ENCODE measurements at regions not wholly inside any gene's neighbourhood (a gene's known extent, or its start where the extent isn't known, plus 50 kb on each side); places are given as distances from the start of the nearest gene placed in this dataset.

DNA sequence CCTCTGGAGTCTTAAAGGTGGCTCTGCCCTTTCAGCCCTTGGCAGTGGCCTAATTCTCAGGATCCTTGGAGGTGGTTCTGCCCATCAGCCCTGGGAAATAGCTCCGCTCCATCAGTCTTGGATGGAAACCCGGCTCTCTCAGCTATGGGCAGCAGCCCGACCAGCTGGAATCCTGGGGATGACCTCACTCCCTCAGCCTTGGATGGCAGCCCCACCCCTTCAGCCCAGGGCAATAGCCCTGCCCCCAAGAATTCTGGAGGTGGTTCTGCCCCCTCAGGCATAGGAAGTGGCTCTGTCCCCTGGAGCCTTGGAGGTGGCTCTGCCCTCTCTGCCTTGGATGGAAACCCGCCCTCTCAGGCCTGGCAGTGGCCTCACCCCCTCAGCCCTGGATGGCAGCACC, 127.7 kb downstream of the RBMX2 start:
- H3K4me3 ChIP-seq (ENCODE audit: low read depth in 1 of 3, low read length in 3 of 3), result no peak overlapping the region
- no peaks in the 10 kb centered on the region for H3K9me3 ChIP-seq (ENCODE audit: control insufficient read depth in 4 of 4, low read length in 3 of 4)
- DNase-seq (ENCODE audit: low spot score), result no peak
- TF ChIP-seq JUND (IDR thresholded peaks at IDR 0.05), result no peak
- no peak for TF ChIP-seq RAD21 (IDR thresholded peaks at IDR 0.05)
- no peak for TF ChIP-seq FOXA2 (IDR thresholded peaks at IDR 0.05)
- no peak for TF ChIP-seq HNF4G (IDR thresholded peaks at IDR 0.05)
- TF ChIP-seq, protein P1, sequence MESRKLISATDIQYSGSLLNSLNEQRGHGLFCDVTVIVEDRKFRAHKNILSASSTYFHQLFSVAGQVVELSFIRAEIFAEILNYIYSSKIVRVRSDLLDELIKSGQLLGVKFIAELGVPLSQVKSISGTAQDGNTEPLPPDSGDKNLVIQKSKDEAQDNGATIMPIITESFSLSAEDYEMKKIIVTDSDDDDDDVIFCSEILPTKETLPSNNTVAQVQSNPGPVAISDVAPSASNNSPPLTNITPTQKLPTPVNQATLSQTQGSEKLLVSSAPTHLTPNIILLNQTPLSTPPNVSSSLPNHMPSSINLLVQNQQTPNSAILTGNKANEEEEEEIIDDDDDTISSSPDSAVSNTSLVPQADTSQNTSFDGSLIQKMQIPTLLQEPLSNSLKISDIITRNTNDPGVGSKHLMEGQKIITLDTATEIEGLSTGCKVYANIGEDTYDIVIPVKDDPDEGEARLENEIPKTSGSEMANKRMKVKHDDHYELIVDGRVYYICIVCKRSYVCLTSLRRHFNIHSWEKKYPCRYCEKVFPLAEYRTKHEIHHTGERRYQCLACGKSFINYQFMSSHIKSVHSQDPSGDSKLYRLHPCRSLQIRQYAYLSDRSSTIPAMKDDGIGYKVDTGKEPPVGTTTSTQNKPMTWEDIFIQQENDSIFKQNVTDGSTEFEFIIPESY (IDR thresholded peaks at IDR 0.05), result no peak
- no peak for TF ChIP-seq FOXA1 (IDR thresholded peaks at IDR 0.05)
- no peak for TF ChIP-seq EGR1 (IDR thresholded peaks at IDR 0.05; ENCODE audit: low read depth in 2 of 2)
- TF ChIP-seq, protein P2, sequence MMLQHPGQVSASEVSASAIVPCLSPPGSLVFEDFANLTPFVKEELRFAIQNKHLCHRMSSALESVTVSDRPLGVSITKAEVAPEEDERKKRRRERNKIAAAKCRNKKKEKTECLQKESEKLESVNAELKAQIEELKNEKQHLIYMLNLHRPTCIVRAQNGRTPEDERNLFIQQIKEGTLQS (IDR thresholded peaks at IDR 0.05), result no peak
- no peak for TF ChIP-seq NR2F2 (IDR thresholded peaks at IDR 0.05)
- TF ChIP-seq HNF4A (conservative IDR thresholded peaks at IDR 0.05), result no peak
- no peak for TF ChIP-seq TAF1 (conservative IDR thresholded peaks at IDR 0.05)
- no peak for TF ChIP-seq YY1 (IDR thresholded peaks at IDR 0.05)
- no peak for TF ChIP-seq SP1 (IDR thresholded peaks at IDR 0.05)
- no peak for TF ChIP-seq RXRA (IDR thresholded peaks at IDR 0.05)
- TF ChIP-seq, protein P3, sequence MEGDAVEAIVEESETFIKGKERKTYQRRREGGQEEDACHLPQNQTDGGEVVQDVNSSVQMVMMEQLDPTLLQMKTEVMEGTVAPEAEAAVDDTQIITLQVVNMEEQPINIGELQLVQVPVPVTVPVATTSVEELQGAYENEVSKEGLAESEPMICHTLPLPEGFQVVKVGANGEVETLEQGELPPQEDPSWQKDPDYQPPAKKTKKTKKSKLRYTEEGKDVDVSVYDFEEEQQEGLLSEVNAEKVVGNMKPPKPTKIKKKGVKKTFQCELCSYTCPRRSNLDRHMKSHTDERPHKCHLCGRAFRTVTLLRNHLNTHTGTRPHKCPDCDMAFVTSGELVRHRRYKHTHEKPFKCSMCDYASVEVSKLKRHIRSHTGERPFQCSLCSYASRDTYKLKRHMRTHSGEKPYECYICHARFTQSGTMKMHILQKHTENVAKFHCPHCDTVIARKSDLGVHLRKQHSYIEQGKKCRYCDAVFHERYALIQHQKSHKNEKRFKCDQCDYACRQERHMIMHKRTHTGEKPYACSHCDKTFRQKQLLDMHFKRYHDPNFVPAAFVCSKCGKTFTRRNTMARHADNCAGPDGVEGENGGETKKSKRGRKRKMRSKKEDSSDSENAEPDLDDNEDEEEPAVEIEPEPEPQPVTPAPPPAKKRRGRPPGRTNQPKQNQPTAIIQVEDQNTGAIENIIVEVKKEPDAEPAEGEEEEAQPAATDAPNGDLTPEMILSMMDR (IDR thresholded peaks at IDR 0.05; ENCODE audit: low read depth, low read length, missing input control), result no peak
- TF ChIP-seq, protein P4, sequence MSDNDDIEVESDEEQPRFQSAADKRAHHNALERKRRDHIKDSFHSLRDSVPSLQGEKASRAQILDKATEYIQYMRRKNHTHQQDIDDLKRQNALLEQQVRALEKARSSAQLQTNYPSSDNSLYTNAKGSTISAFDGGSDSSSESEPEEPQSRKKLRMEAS (IDR thresholded peaks at IDR 0.05), result no peak
- TF ChIP-seq GABPA (IDR thresholded peaks at IDR 0.05 in 1 of 2, conservative IDR thresholded peaks at IDR 0.05 in 1 of 2), result no peak
- TF ChIP-seq, protein P5, sequence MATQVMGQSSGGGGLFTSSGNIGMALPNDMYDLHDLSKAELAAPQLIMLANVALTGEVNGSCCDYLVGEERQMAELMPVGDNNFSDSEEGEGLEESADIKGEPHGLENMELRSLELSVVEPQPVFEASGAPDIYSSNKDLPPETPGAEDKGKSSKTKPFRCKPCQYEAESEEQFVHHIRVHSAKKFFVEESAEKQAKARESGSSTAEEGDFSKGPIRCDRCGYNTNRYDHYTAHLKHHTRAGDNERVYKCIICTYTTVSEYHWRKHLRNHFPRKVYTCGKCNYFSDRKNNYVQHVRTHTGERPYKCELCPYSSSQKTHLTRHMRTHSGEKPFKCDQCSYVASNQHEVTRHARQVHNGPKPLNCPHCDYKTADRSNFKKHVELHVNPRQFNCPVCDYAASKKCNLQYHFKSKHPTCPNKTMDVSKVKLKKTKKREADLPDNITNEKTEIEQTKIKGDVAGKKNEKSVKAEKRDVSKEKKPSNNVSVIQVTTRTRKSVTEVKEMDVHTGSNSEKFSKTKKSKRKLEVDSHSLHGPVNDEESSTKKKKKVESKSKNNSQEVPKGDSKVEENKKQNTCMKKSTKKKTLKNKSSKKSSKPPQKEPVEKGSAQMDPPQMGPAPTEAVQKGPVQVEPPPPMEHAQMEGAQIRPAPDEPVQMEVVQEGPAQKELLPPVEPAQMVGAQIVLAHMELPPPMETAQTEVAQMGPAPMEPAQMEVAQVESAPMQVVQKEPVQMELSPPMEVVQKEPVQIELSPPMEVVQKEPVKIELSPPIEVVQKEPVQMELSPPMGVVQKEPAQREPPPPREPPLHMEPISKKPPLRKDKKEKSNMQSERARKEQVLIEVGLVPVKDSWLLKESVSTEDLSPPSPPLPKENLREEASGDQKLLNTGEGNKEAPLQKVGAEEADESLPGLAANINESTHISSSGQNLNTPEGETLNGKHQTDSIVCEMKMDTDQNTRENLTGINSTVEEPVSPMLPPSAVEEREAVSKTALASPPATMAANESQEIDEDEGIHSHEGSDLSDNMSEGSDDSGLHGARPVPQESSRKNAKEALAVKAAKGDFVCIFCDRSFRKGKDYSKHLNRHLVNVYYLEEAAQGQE (IDR thresholded peaks at IDR 0.05), result no peak
- H3K27ac ChIP-seq (ENCODE audit: low read depth in 1 of 2, low read length in 2 of 2), result no peak overlapping the region
- no peaks in the 10 kb centered on the region for H3K36me3 ChIP-seq (ENCODE audit: control insufficient read depth in 4 of 4, insufficient read depth in 3 of 4, low read depth in 1 of 4, low read length in 3 of 4)
- WGBS, result 82% methylated on average over 4 of the region's 4 CpGs
- H3K27me3 ChIP-seq (ENCODE audit: control insufficient read depth in 4 of 4, insufficient read depth in 4 of 4, low read length in 3 of 4), result no peaks in the 10 kb centered on the region
- H3K9ac ChIP-seq (ENCODE audit: low read depth in 1 of 2, low read length in 2 of 2), result no peak overlapping the region
- H3K4me1 ChIP-seq (ENCODE audit: control insufficient read depth in 4 of 4, insufficient read depth in 4 of 4, low read length in 3 of 4), result no peaks in the 10 kb centered on the region
